Stomach (tissue), 8 donors: ENCODE measurements at regions not wholly inside any gene's neighbourhood (a gene's known extent, or its start where the extent isn't known, plus 50 kb on each side); places are given as distances from the start of the nearest gene placed in this dataset.

Experiments
- DNase-seq, 2 donors: peaks; one replicate each; pipeline versions ENCODE4 v3.0.0 to v3.0.0-alpha.2; 2013 to 2019
- H3K27ac ChIP-seq, 5 donors: fragments of 200-600 bp in 4 of 5; sonication (generic) in 4 of 5; one replicate each; pipeline ENCODE4 v1.5.1; 2013 to 2019; ENCODE audit warnings: mild to moderate bottlenecking in 1 of 5, moderate library complexity in 1 of 5
- H3K27me3 ChIP-seq, 3 donors: fragments of 200-600 bp; sonication (generic); one replicate each; pipeline ENCODE4 v1.5.1; 2017 to 2019; ENCODE audit warnings: mixed run types in 1 of 3
- H3K36me3 ChIP-seq, 4 donors: fragments of 200-600 bp; sonication (generic); 1 replicate in 3 of 4; 2 replicates in 1 of 4; pipeline ENCODE4 v1.5.1; 2016 to 2019
- H3K4me1 ChIP-seq, 4 donors: fragments of 200-600 bp; sonication (generic); one replicate each; pipeline ENCODE4 v1.5.1; 2016 to 2019
- H3K4me3 ChIP-seq, 4 donors: fragments of 200-600 bp; sonication (generic) in 3 of 4; one replicate each; pipeline ENCODE4 v1.5.1; 2016 to 2019; ENCODE audit warnings: mild to moderate bottlenecking in 1 of 4
- H3K9me3 ChIP-seq, 4 donors: fragments of 200-600 bp; sonication (generic); one replicate each; pipeline ENCODE4 v1.5.1; 2016 to 2019
- EP300 ChIP-seq: sonication (generic); formaldehyde crosslinking; IDR thresholded peaks from one replicate; pipeline ENCODE4 v1.6.1; 2017; ENCODE audit warnings: antibody characterized with exemption
- POLR2A ChIP-seq, 4 donors: fragments of 450-650 bp; IDR thresholded peaks; one replicate each; pipeline ENCODE4 v1.6.1; 2016; ENCODE audit warnings: antibody characterized with exemption in 4 of 4, control low read depth in 2 of 4, mild to moderate bottlenecking in 1 of 4, moderate library complexity in 1 of 4
- POLR2AphosphoS5 ChIP-seq, 3 donors: sonication (generic); formaldehyde crosslinking; IDR thresholded peaks; one replicate each; pipeline ENCODE4 v1.6.1; 2016; ENCODE audit warnings: antibody characterized with exemption in 3 of 3
- WGBS, 5 donors: extraction: QIAGEN DNeasy Blood & Tissue Kit in 3 of 5; methylation state at CpG; one replicate each; pipeline versions ENCODE4 v1.1.5 to v1.1.7; 2013 to 2018; 5-methylcytosine and 5-hydroxymethylcytosine counted together
- intact Hi-C: fragments of 100-400 bp; cut with DNase I; formaldehyde crosslinking; loops from one replicate; pipeline ENCODE4 v1.15.1; 2023; ENCODE audit warnings: low total_unique reads
- TF ChIP-seq, protein P1 (sequence below), 7 experiments: fragments of 450-650 bp in 4 of 7; fragments of 200-600 bp in 3 of 7; sonication (generic) in 3 of 7; IDR thresholded peaks; one replicate each; pipeline ENCODE4 v1.5.1; 2016 to 2019; ENCODE audit warnings: antibody characterized with exemption in 7 of 7, control low read depth in 2 of 7, mild to moderate bottlenecking in 1 of 7
- donor health status: healthy with polysubstance abuse.
- donor health status: Bipolar disorder and iron deficiency.
- donor health status: healthy.

DNA sequence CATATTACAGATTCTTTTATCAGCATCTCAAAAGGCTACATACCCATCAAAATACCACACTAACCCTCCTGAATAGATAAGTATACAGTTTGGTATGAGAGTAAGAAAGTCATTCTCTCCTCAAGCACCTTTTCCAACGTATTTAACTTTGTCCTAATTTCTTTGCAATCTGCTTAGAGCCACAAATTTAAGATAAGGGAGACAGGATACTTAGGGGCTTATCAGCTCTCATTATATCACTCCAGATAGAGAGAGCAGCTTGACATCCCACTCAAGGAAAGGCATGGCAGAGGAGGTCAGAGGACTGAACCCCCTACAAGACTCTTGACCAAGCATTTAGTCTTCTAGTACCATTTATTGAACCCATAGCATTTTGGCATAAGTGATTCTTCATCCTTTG, 262.4 kb downstream of the ADGRA3 start:
- Histone ChIP-seq H3K4me3 (no peak overlapping the region), H3K27me3 (no peaks in the 10 kb centered on the region), H3K9me3 (no peaks in the 10 kb centered on the region), H3K27ac (no peak overlapping the region), H3K4me1 (no peaks in the 10 kb centered on the region), H3K36me3 (no peaks in the 10 kb centered on the region)
- no peak for TF ChIP-seq POLR2AphosphoS5 (IDR thresholded peaks at IDR 0.05)
- no peak for TF ChIP-seq EP300
- TF ChIP-seq POLR2A (IDR thresholded peaks at IDR 0.05) = no peak
- TF ChIP-seq, protein P1, sequence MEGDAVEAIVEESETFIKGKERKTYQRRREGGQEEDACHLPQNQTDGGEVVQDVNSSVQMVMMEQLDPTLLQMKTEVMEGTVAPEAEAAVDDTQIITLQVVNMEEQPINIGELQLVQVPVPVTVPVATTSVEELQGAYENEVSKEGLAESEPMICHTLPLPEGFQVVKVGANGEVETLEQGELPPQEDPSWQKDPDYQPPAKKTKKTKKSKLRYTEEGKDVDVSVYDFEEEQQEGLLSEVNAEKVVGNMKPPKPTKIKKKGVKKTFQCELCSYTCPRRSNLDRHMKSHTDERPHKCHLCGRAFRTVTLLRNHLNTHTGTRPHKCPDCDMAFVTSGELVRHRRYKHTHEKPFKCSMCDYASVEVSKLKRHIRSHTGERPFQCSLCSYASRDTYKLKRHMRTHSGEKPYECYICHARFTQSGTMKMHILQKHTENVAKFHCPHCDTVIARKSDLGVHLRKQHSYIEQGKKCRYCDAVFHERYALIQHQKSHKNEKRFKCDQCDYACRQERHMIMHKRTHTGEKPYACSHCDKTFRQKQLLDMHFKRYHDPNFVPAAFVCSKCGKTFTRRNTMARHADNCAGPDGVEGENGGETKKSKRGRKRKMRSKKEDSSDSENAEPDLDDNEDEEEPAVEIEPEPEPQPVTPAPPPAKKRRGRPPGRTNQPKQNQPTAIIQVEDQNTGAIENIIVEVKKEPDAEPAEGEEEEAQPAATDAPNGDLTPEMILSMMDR (IDR thresholded peaks at IDR 0.05) = no peak
- WGBS, 5 donors = 3 to 12% (median 9%) methylated on average over 1 of the region's 1 CpG
- DNase-seq = no peak
- intact Hi-C loops = no loop called here

DNA sequence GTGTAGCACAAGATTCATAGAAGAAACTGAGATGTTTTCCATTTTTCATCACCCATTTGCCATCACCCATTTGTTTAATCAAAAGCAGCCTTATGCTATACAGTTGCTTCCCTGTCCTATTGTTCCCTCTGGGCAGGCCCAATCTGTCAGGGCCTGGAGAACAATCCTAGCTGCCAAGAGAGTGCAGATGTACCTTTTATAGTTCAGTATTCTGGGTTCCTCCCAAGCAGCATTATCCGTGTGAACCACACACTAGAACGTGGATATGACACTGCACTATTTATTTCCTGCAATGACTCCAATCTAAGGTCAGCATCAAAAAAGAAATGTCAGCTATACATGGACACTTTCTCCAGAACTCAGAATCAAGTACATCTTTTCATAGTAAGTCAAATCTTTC, 269.0 kb downstream of the ADGRA3 start:
- no peak for DNase-seq
- no peaks in the 10 kb centered on the region for H3K27me3 ChIP-seq
- no peak for TF ChIP-seq POLR2AphosphoS5 (IDR thresholded peaks at IDR 0.05)
- TF ChIP-seq, protein P1 (IDR thresholded peaks at IDR 0.05) = no peak
- TF ChIP-seq EP300 = no peak
- no peak for TF ChIP-seq POLR2A (IDR thresholded peaks at IDR 0.05)
- no peak overlapping the region for H3K4me3 ChIP-seq
- no peaks in the 10 kb centered on the region for H3K36me3 ChIP-seq
- intact Hi-C loops = no loop called here
- H3K27ac ChIP-seq = no peak overlapping the region
- no peaks in the 10 kb centered on the region for H3K9me3 ChIP-seq
- 46 to 58% (median 53%) methylated on average over 2 of the region's 2 CpGs for WGBS, 5 donors
- no peaks in the 10 kb centered on the region for H3K4me1 ChIP-seq

DNA sequence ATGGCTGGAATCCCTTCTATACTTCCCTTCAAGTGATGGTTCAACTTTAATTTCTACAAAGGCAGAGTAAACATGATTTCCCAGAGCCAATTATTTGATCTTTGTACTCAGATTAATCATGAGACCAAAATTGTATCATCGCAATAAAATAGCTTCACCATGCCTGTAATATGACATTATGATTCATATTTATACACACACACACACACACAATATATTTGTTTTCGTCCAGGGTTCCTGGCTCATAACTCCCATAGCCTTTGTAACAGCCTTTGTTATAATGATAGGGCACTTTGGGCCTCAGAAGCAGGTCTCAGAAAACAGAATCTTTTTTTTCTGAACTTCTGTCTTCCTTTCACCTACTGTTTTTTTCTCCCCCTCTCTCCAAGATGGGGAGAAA, 270.6 kb downstream of the ADGRA3 start:
- no peaks in the 10 kb centered on the region for H3K27me3 ChIP-seq
- intact Hi-C loops = no loop called here
- no peaks in the 10 kb centered on the region for H3K36me3 ChIP-seq
- no peak overlapping the region for H3K4me3 ChIP-seq
- peaks cover 0 to 3% (median 0%) of the 10 kb centered on the region in 4 donors for H3K9me3 ChIP-seq
- no peak for DNase-seq
- no peak overlapping the region for H3K27ac ChIP-seq
- WGBS, 5 donors = 75 to 90% (median 87%) methylated on average over 2 of the region's 2 CpGs
- TF ChIP-seq POLR2A (IDR thresholded peaks at IDR 0.05) = no peak
- TF ChIP-seq POLR2AphosphoS5 (IDR thresholded peaks at IDR 0.05) = no peak
- TF ChIP-seq, protein P1 (IDR thresholded peaks at IDR 0.05) = no peak
- no peak for TF ChIP-seq EP300
- H3K4me1 ChIP-seq = no peaks in the 10 kb centered on the region

DNA sequence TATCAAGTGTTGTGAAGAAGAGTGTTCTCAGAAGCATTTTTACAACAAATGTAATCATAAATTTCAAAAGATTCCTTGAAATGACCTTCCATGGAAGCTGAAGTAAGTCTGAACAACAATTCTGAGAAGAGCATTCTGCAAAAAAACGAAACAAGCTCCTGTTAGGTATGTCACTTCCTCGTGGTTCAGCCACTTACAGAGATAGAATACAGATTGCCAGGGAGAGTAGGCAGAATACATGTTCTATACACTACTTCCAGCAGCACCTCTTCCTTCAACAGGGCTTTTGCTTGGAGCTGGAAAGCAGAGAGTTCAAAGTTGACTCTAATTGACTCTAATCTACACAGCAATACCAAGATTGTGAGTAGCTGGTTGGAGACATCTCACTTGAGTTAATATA, 274.5 kb downstream of the ADGRA3 start:
- no peak for DNase-seq
- H3K9me3 ChIP-seq = peaks cover 0 to 6% (median 2%) of the 10 kb centered on the region in 4 donors
- H3K4me1 ChIP-seq = no peaks in the 10 kb centered on the region
- H3K27me3 ChIP-seq = no peaks in the 10 kb centered on the region
- no peak overlapping the region for H3K27ac ChIP-seq
- WGBS, 5 donors = 14 to 52% (median 40%) methylated on average over 2 of the region's 2 CpGs
- no peak for TF ChIP-seq EP300
- TF ChIP-seq POLR2AphosphoS5 (IDR thresholded peaks at IDR 0.05) = no peak
- H3K4me3 ChIP-seq = no peak overlapping the region
- H3K36me3 ChIP-seq = no peaks in the 10 kb centered on the region
- intact Hi-C loops = no loop called here

DNA sequence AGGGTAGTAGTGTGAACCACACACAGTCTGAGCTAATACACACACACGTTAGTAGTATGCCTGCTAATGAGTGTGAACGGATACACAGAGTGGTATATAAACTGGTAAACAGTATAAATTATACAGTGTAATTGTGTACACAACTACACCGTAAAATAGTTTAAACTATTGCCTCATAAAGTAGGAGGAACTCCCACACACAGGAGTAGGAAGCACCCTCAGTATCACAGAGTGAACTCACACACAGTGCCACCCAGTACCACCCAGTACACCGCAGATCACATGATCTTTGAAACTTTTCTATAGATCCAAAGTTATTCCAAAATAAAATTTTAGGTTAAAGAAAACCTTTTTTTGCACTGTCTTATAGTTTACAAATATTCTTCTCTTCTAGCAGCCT, 275.1 kb downstream of the ADGRA3 start:
- Histone ChIP-seq H3K4me1 (no peaks in the 10 kb centered on the region), H3K36me3 (no peaks in the 10 kb centered on the region), H3K27me3 (no peaks in the 10 kb centered on the region), H3K4me3 (no peak overlapping the region), H3K9me3 (peaks cover 0 to 6% (median 2%) of the 10 kb centered on the region in 4 donors), H3K27ac (no peak overlapping the region)
- intact Hi-C loops = no loop called here
- DNase-seq = no peak
- TF ChIP-seq EP300 (no peak), POLR2AphosphoS5 (IDR thresholded peaks at IDR 0.05) (no peak), POLR2A (IDR thresholded peaks at IDR 0.05) (no peak)
- TF ChIP-seq, protein P1 (IDR thresholded peaks at IDR 0.05) = no peak
- WGBS, 5 donors = 86 to 92% (median 87%) methylated on average over 4 of the region's 4 CpGs
